Psoas muscle (tissue), 7 donors: ENCODE measurements at regions not wholly inside any gene's neighbourhood (a gene's known extent, or its start where the extent isn't known, plus 50 kb on each side); places are given as distances from the start of the nearest gene placed in this dataset.
A peak's percentile ranks its signal among the peaks of the same experiment; 100 is the strongest.

ENCODE experiments used
- ATAC-seq, 4 donors: fragments of 200-7000 bp; cut with Tn5 transposase; one replicate each; pipeline ENCODE4 v1.9.1; 2020; ENCODE audit warnings: moderate library complexity in 3 of 4, mild to moderate bottlenecking in 2 of 4
- DNase-seq, 2 donors: peaks; one replicate each; pipeline ENCODE4 v3.0.0-alpha.2; 2020
- H3K27ac ChIP-seq: fragments of 200-600 bp; one replicate; pipeline ENCODE4 v1.8.0; 2022
- H3K27me3 ChIP-seq, 3 donors: fragments of 200-600 bp in 1 of 3; one replicate each; pipeline versions ENCODE4 v1.6.1 to v1.8.0; 2013 to 2022; ENCODE audit warnings: low read length in 2 of 3, mild to moderate bottlenecking in 2 of 3, moderate library complexity in 1 of 3; ENCODE audit not compliant: insufficient read depth in 3 of 3
- H3K36me3 ChIP-seq, 2 donors: fragments of 200-600 bp in 1 of 2; one replicate each; pipeline versions ENCODE4 v1.6.1 to v1.8.0; 2013 to 2022; ENCODE audit warnings: low read depth in 1 of 2, mild to moderate bottlenecking in 1 of 2, moderate library complexity in 1 of 2; ENCODE audit not compliant: insufficient read depth in 1 of 2
- H3K4me1 ChIP-seq: fragments of 200-600 bp; one replicate; pipeline ENCODE4 v1.8.0; 2022
- H3K4me3 ChIP-seq: fragments of 200-600 bp; one replicate; pipeline ENCODE4 v1.8.0; 2022; ENCODE audit warnings: mild to moderate bottlenecking
- H3K9me3 ChIP-seq: fragments of 200-600 bp; one replicate; pipeline ENCODE4 v1.8.0; 2022
- CTCF ChIP-seq: fragments of 200-600 bp; IDR thresholded peaks from one replicate; pipeline ENCODE4 v1.8.0; 2022; ENCODE audit warnings: antibody characterized with exemption
- WGBS, 3 donors: extraction: QIAGEN DNeasy Blood & Tissue Kit; methylation state at CpG; one replicate each; pipeline versions ENCODE4 v1.1.6 to v1.1.7; 2013; 5-methylcytosine and 5-hydroxymethylcytosine counted together
- intact Hi-C, 2 donors: fragments of 100-400 bp; cut with DNase I; formaldehyde crosslinking; loops; one replicate each; pipeline versions ENCODE4 v1.11.0 to v1.14.2; 2022
- donor health status: healthy with polysubstance abuse.
- donor health status: DM: no; HTN: no; CAD: no; lungs with moderate emphysema.
- donor health status: Bipolar disorder and iron deficiency.
- donor health status: healthy.
- donor health status: DM: yes; HTN: yes; CAD: no.
- donor health status: DM: no; HTN: no; CAD: no.
- donor health status: DM: yes; HTN: yes; CAD: no.

- intact Hi-C loops = no loop called here
- H3K36me3 ChIP-seq = peaks cover 0 to 2% of the 10 kb centered on the region in 2 donors
- peak in 1 of 4 donors; percentile 36 for ATAC-seq
- no peaks in the 10 kb centered on the region for H3K9me3 ChIP-seq
- H3K4me3 ChIP-seq = peak overlapping the region; percentile 11
- no peak overlapping the region for H3K27ac ChIP-seq
- H3K27me3 ChIP-seq = no peaks in the 10 kb centered on the region
- WGBS, 3 donors = 45 to 52% (median 46%) methylated on average over 6 to 10 of the region's 10 CpGs
- no peak for TF ChIP-seq CTCF
- DNase-seq = no peak
- no peaks in the 10 kb centered on the region for H3K4me1 ChIP-seq
These were observed 110.8 kb downstream of the PTPRS start for GRCh38 chr19:5229778-5230335.

- Histone ChIP-seq H3K4me3 (peak overlapping the region; percentile 11), H3K9me3 (no peaks in the 10 kb centered on the region), H3K27ac (no peak overlapping the region), H3K27me3 (no peaks in the 10 kb centered on the region), H3K4me1 (no peaks in the 10 kb centered on the region), H3K36me3 (peaks cover 0 to 2% of the 10 kb centered on the region in 2 donors)
- TF ChIP-seq CTCF = no peak
- intact Hi-C loops = no loop called here
- WGBS, 3 donors = 43 to 58% (median 58%) methylated on average over 38 to 72 of the region's 72 CpGs
- DNase-seq = no peak
- peak in 2 of 4 donors; percentile 53 to 62 for ATAC-seq
These were observed 111.5 kb downstream of the PTPRS start for GRCh38 chr19:5228932-5229777.

- no peak for ATAC-seq
- Histone ChIP-seq H3K4me1 (no peaks in the 10 kb centered on the region), H3K9me3 (no peaks in the 10 kb centered on the region), H3K36me3 (peaks cover 0 to 2% of the 10 kb centered on the region in 2 donors), H3K4me3 (no peak overlapping the region), H3K27me3 (no peaks in the 10 kb centered on the region), H3K27ac (no peak overlapping the region)
- DNase-seq = no peak
- TF ChIP-seq CTCF = no peak
- WGBS, 3 donors = 84 to 88% (median 87%) methylated on average over 6 of the region's 6 CpGs
- intact Hi-C loops = no loop called here
These were observed 112.1 kb downstream of the PTPRS start for GRCh38 chr19:5228490-5228889.

GRCh38 chr19:5225486-5226345, 114.9 kb downstream of the PTPRS start:
- intact Hi-C loops = no loop called here
- no peak for DNase-seq
- Histone ChIP-seq H3K27ac (no peak overlapping the region), H3K27me3 (no peaks in the 10 kb centered on the region), H3K4me1 (no peaks in the 10 kb centered on the region), H3K9me3 (no peaks in the 10 kb centered on the region), H3K4me3 (no peak overlapping the region), H3K36me3 (peaks cover 0 to 19% of the 10 kb centered on the region in 2 donors)
- TF ChIP-seq CTCF = peak; percentile 4
- peak in 2 of 4 donors; percentile 37 for ATAC-seq
- 80 to 81% (median 80%) methylated on average over 27 to 28 of the region's 28 CpGs for WGBS, 3 donors
